HG03354 (cell line): ENCODE measurements at regions not wholly inside any gene's neighbourhood (a gene's known extent, or its start where the extent isn't known, plus 50 kb on each side); places are given as distances from the start of the nearest gene placed in this dataset.

Source experiments
- ATAC-seq: cut with Tn5 transposase; IDR thresholded peaks from one replicate; pipeline ENCODE4 v1.9.1; 2021; ENCODE audit warnings: mild to moderate bottlenecking; ENCODE audit not compliant: unreplicated experiment, poor library complexity, severe bottlenecking

DNA sequence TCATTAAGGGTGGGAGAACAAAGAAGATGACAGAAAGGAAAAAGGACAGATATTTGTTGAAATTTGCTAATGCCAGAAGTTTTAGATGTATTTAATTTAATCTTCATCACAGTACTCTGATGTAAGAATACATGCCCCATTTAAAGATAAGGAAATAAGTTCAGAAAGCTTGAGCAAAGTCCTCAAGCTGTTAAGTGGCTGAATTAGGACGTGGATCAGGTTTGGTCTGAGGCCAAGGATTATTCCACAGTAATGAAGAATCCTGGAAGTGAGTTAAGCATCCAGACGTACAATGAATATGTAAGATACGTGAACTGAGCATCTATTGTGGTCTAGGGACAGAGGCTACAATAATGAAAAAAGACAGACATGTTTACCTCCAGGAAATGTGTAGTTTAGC, 671.3 kb downstream of the PRELID2 start:
- no peak for ATAC-seq

DNA sequence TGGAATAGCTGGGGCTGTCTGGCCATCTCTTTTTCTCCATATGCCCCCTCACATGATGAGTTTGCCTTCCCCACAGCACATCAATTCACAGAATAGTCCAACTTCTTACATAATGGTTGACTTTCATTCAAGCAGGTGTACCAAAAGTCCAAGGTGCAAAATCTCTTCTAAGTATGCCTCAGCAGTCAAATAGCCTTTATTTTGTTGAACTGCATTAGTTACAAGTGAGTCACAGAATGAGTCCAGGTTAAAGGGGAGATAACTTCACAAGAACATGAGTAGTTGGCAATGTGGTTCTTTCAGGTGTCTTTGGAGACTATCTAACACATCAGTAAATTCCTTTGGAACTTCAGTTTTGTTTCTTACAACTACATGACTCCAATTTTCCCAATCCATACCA, 672.5 kb downstream of the PRELID2 start:
- no peak for ATAC-seq

GRCh38 chr5:145161391-145161790, 673.8 kb downstream of the PRELID2 start:
- ATAC-seq = no peak

DNA sequence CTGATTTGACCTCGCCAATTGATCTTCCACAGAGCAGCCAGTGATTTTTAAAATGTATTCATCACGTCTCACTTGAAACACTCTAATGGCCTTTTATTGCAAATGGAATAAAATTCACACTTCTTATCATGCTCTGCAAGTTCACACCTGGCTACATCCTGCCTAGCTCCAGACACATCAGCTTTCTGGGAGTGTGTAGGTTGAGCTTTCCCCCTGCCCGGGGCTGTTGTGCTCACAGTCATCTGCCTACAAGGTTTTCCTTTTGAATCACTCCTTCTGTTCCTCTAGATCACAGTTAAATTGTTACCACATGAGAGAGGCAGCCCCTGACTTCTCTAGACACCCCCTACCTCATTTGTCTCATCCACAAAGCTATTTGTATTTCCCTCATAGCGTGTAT, 674.5 kb downstream of the PRELID2 start:
- no peak for ATAC-seq

DNA sequence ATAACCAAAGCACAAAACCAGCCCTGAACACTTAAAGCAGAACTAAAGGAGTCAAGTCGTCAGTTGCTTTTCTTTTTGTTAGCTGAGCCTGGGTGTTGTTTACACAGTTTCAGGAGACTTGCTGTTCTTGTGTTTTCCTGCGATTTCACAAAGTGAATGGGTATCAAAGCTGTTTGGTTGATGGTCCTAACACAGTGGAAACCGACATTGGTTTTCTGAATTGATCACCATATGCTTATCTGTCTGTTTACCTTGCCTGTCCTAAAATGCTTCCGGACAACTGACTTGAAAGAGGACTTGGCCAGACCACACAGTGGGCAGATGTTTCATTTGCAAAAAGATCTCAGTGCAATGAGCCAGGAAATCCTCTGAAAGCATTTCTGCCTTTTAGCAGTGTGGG, 676.4 kb downstream of the PRELID2 start:
- no peak for ATAC-seq

- ATAC-seq = no peak
Observed at GRCh38 chr5:145157841-145158240, 677.3 kb downstream of the PRELID2 start.

- no peak for ATAC-seq
Observed at GRCh38 chr5:145141534-145141933, 693.6 kb downstream of the PRELID2 start.

DNA sequence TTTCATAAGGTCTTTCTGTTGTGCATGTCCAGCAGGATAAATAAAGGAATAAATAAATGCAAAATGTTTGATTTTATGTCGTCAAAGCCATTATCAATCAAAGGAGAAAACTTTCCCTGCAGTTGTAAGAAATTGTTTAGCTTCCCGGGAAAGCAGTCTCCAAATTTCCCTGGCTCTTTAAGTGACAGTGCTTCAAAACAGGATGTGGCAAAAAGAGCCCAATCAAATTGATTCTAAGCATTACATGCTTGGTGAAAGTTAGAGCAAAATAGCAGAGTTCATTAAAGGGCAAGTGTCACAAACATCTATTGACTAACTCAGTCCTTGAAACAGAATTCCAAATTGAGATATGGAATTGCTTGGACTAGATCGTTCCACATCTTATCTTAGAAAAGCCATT, 704.1 kb downstream of the PRELID2 start:
- no peak for ATAC-seq

GRCh38 chr5:145129797-145130196, 705.3 kb downstream of the PRELID2 start:
- ATAC-seq = no peak

DNA sequence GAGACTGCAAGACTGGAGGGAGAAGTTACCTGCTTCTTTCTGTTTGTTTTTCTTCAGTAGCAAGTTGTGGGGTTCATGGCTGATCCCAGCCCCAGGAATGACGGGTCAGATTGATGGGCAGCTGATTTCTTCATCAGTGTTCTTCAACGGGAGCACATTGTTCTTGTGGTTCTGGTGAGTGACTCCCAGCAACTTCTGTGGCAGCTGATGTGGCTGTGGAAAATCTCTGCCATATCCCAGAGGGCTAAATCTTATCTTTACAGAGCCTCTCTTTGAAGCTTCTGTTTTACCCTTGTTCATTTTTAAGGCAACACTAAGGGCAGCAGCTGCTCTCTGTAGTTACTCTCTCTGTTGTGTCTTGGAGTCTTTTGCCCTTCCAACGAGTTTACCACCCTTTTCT, 710.3 kb downstream of the PRELID2 start:
- no peak for ATAC-seq

- ATAC-seq = no peak
Observed at GRCh38 chr5:145118611-145119010, 716.5 kb downstream of the PRELID2 start.

DNA sequence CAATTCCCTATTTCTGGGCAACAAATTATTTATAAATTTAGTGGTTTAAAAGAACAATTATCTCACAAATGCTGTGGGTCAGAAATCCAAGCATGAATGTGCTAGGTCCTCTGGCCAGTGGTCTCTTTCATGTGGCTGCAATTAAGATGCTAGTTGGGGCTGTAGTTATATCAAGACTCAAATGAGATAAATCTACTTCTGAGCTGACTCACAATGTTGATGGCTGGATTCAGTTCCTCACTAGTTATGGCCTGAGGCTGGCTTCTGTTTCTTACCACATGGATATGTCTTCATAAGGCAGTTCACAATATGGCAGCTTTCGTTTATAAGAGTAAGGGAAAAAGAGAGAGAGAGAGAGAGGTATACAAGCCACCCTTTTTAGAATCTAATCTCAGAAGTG, 717.0 kb downstream of the PRELID2 start:
- ATAC-seq = no peak

DNA sequence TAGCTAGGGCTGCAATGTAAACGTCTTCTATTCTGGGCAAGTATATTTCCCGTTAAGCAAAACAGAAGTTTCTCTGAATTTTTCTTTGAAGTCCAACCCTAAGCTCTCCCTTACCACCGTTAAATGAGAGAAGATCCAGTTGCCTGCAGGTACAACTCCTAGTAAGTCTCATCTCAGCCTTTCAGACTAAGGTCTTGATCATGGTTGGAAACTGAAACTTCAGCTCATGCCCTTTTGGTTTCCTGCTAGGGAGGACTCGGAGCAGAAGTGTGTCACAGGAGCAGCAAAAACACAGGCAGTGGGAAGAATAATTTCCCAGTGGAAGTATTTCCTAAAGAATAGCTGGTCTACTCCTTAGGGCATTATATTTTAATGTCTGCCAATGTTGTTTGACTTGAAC, 717.9 kb downstream of the PRELID2 start:
- no peak for ATAC-seq

GRCh38 chr5:145111420-145111819, 723.7 kb downstream of the PRELID2 start:
- no peak for ATAC-seq

DNA sequence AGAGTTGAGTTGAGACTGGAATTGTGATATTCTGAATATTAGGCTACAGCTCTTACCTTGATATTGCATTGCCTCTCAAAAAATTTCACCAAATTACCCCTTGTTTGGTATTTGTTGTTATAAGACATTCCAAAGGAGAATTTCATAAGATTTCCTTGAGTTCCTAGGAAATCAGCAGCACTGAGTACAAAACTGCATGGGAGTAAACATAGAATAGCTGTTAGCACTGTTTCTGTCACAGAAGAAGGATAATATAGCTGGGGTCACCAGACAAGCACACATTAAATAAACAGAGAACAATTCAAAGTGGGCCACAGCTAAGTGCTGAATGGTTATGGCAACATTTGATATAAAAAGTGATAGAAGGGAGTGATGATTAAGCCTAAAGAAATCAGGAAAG, 724.3 kb downstream of the PRELID2 start:
- no peak for ATAC-seq

DNA sequence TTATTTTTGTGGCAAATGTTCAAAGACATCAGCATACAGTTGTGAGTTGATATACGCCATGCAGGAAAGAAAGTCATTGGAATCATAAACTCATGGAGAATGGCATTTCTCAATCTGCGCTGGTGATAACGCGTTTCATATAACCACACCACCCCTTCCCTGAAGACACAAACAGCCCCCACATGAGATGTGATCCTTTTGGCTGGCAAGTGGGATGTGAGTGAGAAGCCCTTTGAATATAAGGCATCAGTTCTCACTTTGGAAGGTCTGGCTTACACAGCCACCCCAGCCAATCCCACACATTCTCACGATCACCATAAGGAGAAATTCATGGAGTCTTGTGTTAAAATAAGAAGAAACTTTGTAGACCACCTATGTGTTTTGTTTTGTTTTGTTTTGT, 725.0 kb downstream of the PRELID2 start:
- no peak for ATAC-seq

GRCh38 chr5:145105384-145105783, 729.8 kb downstream of the PRELID2 start:
- ATAC-seq = no peak

DNA sequence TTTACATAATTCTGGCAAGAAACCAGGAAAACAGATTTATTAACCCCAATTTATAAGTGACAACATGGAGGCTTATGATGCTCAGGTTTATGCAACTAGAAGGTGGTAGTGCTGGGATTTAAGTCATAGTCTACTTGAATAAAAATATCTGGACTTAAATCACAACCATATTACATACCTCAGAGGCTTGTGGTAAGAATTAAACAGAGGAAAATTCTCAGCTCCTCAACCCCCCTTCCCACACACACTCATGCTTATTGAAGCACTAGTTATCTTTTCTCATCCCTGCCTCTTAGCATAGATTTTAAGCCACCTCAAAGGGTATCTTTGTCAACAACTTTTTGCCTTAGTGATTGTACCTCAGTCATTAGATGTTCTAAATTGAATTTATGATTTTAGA, 731.0 kb downstream of the PRELID2 start:
- no peak for ATAC-seq

DNA sequence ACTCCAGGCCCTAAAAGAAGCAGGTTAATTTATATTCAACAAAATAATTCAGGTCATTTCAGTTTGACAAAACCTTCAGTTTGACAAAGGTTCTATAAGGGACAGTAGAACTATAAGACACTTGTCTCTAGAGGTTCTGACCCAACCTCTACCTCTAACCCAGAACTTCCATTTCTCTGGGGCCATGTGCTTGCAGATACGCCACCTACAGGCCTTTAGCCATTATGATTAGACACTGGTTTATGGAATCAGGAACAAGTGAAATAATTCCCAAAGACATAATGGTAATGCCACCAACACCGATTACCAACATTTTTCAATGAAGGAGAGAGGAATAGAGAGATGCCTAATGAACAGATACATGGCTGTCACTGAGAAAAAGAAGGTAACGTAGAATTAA, 733.9 kb downstream of the PRELID2 start:
- ATAC-seq = no peak

- ATAC-seq = no peak
Observed at GRCh38 chr5:145090115-145090514, 745.0 kb downstream of the PRELID2 start.

DNA sequence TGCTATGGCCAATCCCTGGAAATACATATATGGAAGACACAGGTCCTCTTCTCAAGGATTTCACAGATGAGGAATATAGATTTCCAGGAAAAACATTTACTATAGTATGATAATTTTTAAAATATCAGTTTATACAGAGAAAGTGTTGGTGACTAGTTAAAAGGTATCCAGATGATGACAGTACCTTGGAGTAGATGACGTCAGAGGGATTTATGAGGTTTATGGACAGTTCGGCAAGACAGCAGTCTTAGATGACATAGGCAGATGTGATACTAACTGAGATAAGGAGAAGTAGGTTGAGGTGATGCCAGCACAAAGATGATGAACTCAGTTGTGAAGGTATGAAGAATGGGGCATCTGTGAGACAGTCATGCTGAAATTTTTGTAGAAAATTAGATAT, 750.3 kb downstream of the PRELID2 start:
- no peak for ATAC-seq

DNA sequence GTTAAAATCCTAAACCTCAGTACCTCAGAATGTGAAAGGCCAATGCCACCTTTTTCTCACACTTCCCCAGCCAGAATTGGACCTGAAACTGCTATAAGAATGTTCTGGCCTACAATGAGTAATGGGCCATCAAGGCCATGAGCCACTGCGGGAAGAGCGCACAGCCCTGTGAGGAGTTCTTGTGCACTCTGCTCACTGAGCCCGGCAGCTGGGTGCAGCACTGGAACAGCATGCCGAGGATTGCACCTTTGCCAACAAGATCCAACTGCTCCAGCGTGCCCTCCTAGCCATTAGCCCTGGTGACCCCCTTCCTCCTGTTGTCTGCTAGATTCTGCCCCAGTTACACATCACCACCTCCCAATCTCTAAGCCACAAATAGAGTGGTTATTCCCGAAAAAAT, 758.1 kb downstream of the PRELID2 start:
- ATAC-seq = no peak

DNA sequence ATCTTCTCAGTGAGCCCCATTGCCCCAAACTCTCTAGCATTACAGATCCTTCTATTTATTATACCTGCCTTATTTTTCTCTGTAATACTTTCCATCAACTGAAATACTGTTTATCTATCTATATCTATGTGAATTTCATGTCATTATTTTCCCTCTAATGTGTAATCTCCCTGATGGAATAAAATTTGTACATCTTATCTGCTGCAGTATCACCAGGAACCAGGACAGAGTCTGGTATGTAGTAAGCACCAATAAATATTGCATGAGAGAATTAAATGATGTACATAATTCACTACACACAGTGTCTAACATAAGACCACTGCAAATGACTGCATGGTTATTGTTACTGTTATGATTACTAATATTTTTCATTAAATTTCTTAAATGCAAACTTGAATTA, 759.1 kb downstream of the PRELID2 start:
- no peak for ATAC-seq
